Bronchial epithelial cell (primary cell): ENCODE measurements at regions not wholly inside any gene's neighbourhood (a gene's known extent, or its start where the extent isn't known, plus 50 kb on each side); places are given as distances from the start of the nearest gene placed in this dataset.
"Not testable (repeated sequence)": the region's sequence is repeated elsewhere in the genome, so short reads cannot be mapped to it uniquely, and the experiment has no call there.

Source experiments
- DNase-seq: peaks from one replicate; pipeline ENCODE4 v3.0.0-alpha.2; 2010; ENCODE audit warnings: low read depth
- FAIRE-seq: peaks from 2 replicates; lab custom pipeline; 2011; peaks lifted over from hg19 to GRCh38; lab: Jason Lieb, UNC
- H3K27me3 ChIP-seq: 2 replicates; pipeline ENCODE4 v1.5.1; 2011; ENCODE audit warnings: low read length; ENCODE audit not compliant: control insufficient read depth, insufficient read depth
- H3K36me3 ChIP-seq: 2 replicates; pipeline ENCODE4 v1.5.1; 2011; ENCODE audit warnings: low read length; ENCODE audit not compliant: control insufficient read depth, insufficient read depth
- H3K4me3 ChIP-seq: 2 replicates; pipeline ENCODE4 v1.5.1; 2011; ENCODE audit warnings: mild to moderate bottlenecking, low read depth, low read length, control low read depth
- CTCF ChIP-seq: IDR thresholded peaks from 2 replicates; pipeline ENCODE4 v1.5.1; 2011; ENCODE audit warnings: mild to moderate bottlenecking, moderate library complexity, low read length, control low read depth, inconsistent platforms; ENCODE audit not compliant: insufficient read depth, severe bottlenecking

GRCh38 chr6:74479420-74479819, 726.4 kb downstream of the COL12A1 start:
- no peak for DNase-seq
- Histone ChIP-seq H3K36me3 (no peaks in the 10 kb centered on the region), H3K4me3 (no peak overlapping the region), H3K27me3 (no peaks in the 10 kb centered on the region)
- FAIRE-seq = no peak
- no peak for TF ChIP-seq CTCF

GRCh38 chr6:74474046-74474445, 731.8 kb downstream of the COL12A1 start:
- not testable (repeated sequence) for DNase-seq, FAIRE-seq, H3K36me3 ChIP-seq, H3K4me3 ChIP-seq, H3K27me3 ChIP-seq

GRCh38 chr6:74468552-74468951, 737.3 kb downstream of the COL12A1 start:
- not testable (repeated sequence) for H3K27me3 ChIP-seq, DNase-seq, H3K36me3 ChIP-seq, H3K4me3 ChIP-seq, FAIRE-seq

GRCh38 chr6:74467533-74468215, 738.2 kb downstream of the COL12A1 start:
- Histone ChIP-seq H3K4me3 (no peak overlapping the region), H3K36me3 (no peaks in the 10 kb centered on the region), H3K27me3 (no peaks in the 10 kb centered on the region)
- TF ChIP-seq CTCF = no peak
- DNase-seq (no peak), FAIRE-seq (peak; percentile 72)

GRCh38 chr6:74466572-74466971, 739.3 kb downstream of the COL12A1 start:
- no peak for TF ChIP-seq CTCF
- no peaks in the 10 kb centered on the region for H3K27me3 ChIP-seq
- DNase-seq (no peak), FAIRE-seq (no peak)
- H3K4me3 ChIP-seq = no peak overlapping the region
- H3K36me3 ChIP-seq = no peaks in the 10 kb centered on the region

- no peak for TF ChIP-seq CTCF
- Histone ChIP-seq H3K36me3 (no peaks in the 10 kb centered on the region), H3K27me3 (no peaks in the 10 kb centered on the region), H3K4me3 (no peak overlapping the region)
- DNase-seq (no peak), FAIRE-seq (no peak)
These were observed 746.6 kb downstream of the COL12A1 start for GRCh38 chr6:74459260-74459659.

GRCh38 chr6:74458536-74458935, 747.3 kb downstream of the COL12A1 start:
- TF ChIP-seq CTCF = no peak
- Histone ChIP-seq H3K27me3 (no peaks in the 10 kb centered on the region), H3K4me3 (no peak overlapping the region), H3K36me3 (no peaks in the 10 kb centered on the region)
- DNase-seq (no peak), FAIRE-seq (no peak)
